ENCODE measurements at regions not wholly inside any gene's neighbourhood (a gene's known extent, or its start where the extent isn't known, plus 50 kb on each side); places are given as distances from the start of the nearest gene placed in this dataset.

- no peaks in the 10 kb centered on the region for H3K4me1 ChIP-seq (ENCODE audit: control insufficient read depth, insufficient read depth, low read length)
- no peak overlapping the region for H3K4me3 ChIP-seq (ENCODE audit: low read depth, low read length)
- H3K36me3 ChIP-seq (ENCODE audit: control insufficient read depth, insufficient read depth, low read length), result no peaks in the 10 kb centered on the region
- no peaks in the 10 kb centered on the region for H3K9me3 ChIP-seq (ENCODE audit: control insufficient read depth, insufficient read depth, low read length)
- no peaks in the 10 kb centered on the region for H3K27me3 ChIP-seq (ENCODE audit: control insufficient read depth, insufficient read depth, low read length)
- H3K9ac ChIP-seq (ENCODE audit: low read depth, low read length), result no peak overlapping the region
These were observed 763.5 kb upstream of the MAP3K7 start for GRCh38 chr6:91350146-91350908.

GRCh38 chr6:91341473-91341872 lies 754.6 kb upstream of the MAP3K7 start:
- Histone ChIP-seq H3K4me1 (ENCODE audit: control insufficient read depth, insufficient read depth, low read length) (peaks cover 11% of the 10 kb centered on the region), H3K4me3 (ENCODE audit: low read depth, low read length) (peak overlapping the region; percentile 24), H3K9me3 (ENCODE audit: control insufficient read depth, insufficient read depth, low read length) (no peaks in the 10 kb centered on the region), H3K27me3 (ENCODE audit: control insufficient read depth, insufficient read depth, low read length) (no peaks in the 10 kb centered on the region), H3K36me3 (ENCODE audit: control insufficient read depth, insufficient read depth, low read length) (no peaks in the 10 kb centered on the region), H3K9ac (ENCODE audit: low read depth, low read length) (no peak overlapping the region)

- Histone ChIP-seq H3K36me3 (ENCODE audit: control insufficient read depth, insufficient read depth, low read length) (no peaks in the 10 kb centered on the region), H3K9me3 (ENCODE audit: control insufficient read depth, insufficient read depth, low read length) (no peaks in the 10 kb centered on the region), H3K27me3 (ENCODE audit: control insufficient read depth, insufficient read depth, low read length) (no peaks in the 10 kb centered on the region), H3K4me1 (ENCODE audit: control insufficient read depth, insufficient read depth, low read length) (peaks cover 11% of the 10 kb centered on the region), H3K9ac (ENCODE audit: low read depth, low read length) (no peak overlapping the region), H3K4me3 (ENCODE audit: low read depth, low read length) (peak overlapping the region; percentile 24)
These were observed 754.1 kb upstream of the MAP3K7 start for GRCh38 chr6:91340896-91341395.

GRCh38 chr6:91337967-91338366 lies 751.1 kb upstream of the MAP3K7 start:
- Histone ChIP-seq H3K36me3 (ENCODE audit: control insufficient read depth, insufficient read depth, low read length) (no peaks in the 10 kb centered on the region), H3K9me3 (ENCODE audit: control insufficient read depth, insufficient read depth, low read length) (no peaks in the 10 kb centered on the region), H3K9ac (ENCODE audit: low read depth, low read length) (no peak overlapping the region), H3K4me1 (ENCODE audit: control insufficient read depth, insufficient read depth, low read length) (peaks cover 11% of the 10 kb centered on the region), H3K27me3 (ENCODE audit: control insufficient read depth, insufficient read depth, low read length) (no peaks in the 10 kb centered on the region), H3K4me3 (ENCODE audit: low read depth, low read length) (no peak overlapping the region)

GRCh38 chr6:91330896-91331295 lies 744.0 kb upstream of the MAP3K7 start:
- no peaks in the 10 kb centered on the region for H3K36me3 ChIP-seq (ENCODE audit: control insufficient read depth, insufficient read depth, low read length)
- H3K9ac ChIP-seq (ENCODE audit: low read depth, low read length), result no peak overlapping the region
- no peak overlapping the region for H3K4me3 ChIP-seq (ENCODE audit: low read depth, low read length)
- no peaks in the 10 kb centered on the region for H3K27me3 ChIP-seq (ENCODE audit: control insufficient read depth, insufficient read depth, low read length)
- H3K4me1 ChIP-seq (ENCODE audit: control insufficient read depth, insufficient read depth, low read length), result peaks cover 6% of the 10 kb centered on the region
- H3K9me3 ChIP-seq (ENCODE audit: control insufficient read depth, insufficient read depth, low read length), result no peaks in the 10 kb centered on the region

- no peak overlapping the region for H3K9ac ChIP-seq (ENCODE audit: low read depth, low read length)
- H3K27me3 ChIP-seq (ENCODE audit: control insufficient read depth, insufficient read depth, low read length), result no peaks in the 10 kb centered on the region
- H3K9me3 ChIP-seq (ENCODE audit: control insufficient read depth, insufficient read depth, low read length), result no peaks in the 10 kb centered on the region
- peaks cover 6% of the 10 kb centered on the region for H3K4me1 ChIP-seq (ENCODE audit: control insufficient read depth, insufficient read depth, low read length)
- H3K4me3 ChIP-seq (ENCODE audit: low read depth, low read length), result no peak overlapping the region
- no peaks in the 10 kb centered on the region for H3K36me3 ChIP-seq (ENCODE audit: control insufficient read depth, insufficient read depth, low read length)
These were observed 741.4 kb upstream of the MAP3K7 start for GRCh38 chr6:91328241-91328640.

GRCh38 chr6:91324711-91325110 lies 737.8 kb upstream of the MAP3K7 start:
- Histone ChIP-seq H3K4me1 (ENCODE audit: control insufficient read depth, insufficient read depth, low read length) (no peaks in the 10 kb centered on the region), H3K9ac (ENCODE audit: low read depth, low read length) (no peak overlapping the region), H3K27me3 (ENCODE audit: control insufficient read depth, insufficient read depth, low read length) (no peaks in the 10 kb centered on the region), H3K4me3 (ENCODE audit: low read depth, low read length) (no peak overlapping the region), H3K9me3 (ENCODE audit: control insufficient read depth, insufficient read depth, low read length) (no peaks in the 10 kb centered on the region), H3K36me3 (ENCODE audit: control insufficient read depth, insufficient read depth, low read length) (no peaks in the 10 kb centered on the region)

GRCh38 chr6:91317984-91318383 lies 731.1 kb upstream of the MAP3K7 start:
- Histone ChIP-seq H3K9ac (ENCODE audit: low read depth, low read length) (no peak overlapping the region), H3K27me3 (ENCODE audit: control insufficient read depth, insufficient read depth, low read length) (no peaks in the 10 kb centered on the region), H3K4me1 (ENCODE audit: control insufficient read depth, insufficient read depth, low read length) (peaks cover 12% of the 10 kb centered on the region), H3K36me3 (ENCODE audit: control insufficient read depth, insufficient read depth, low read length) (no peaks in the 10 kb centered on the region), H3K9me3 (ENCODE audit: control insufficient read depth, insufficient read depth, low read length) (no peaks in the 10 kb centered on the region), H3K4me3 (ENCODE audit: low read depth, low read length) (no peak overlapping the region)

- no peak overlapping the region for H3K9ac ChIP-seq (ENCODE audit: low read depth, low read length)
- no peaks in the 10 kb centered on the region for H3K36me3 ChIP-seq (ENCODE audit: control insufficient read depth, insufficient read depth, low read length)
- H3K4me3 ChIP-seq (ENCODE audit: low read depth, low read length), result no peak overlapping the region
- H3K27me3 ChIP-seq (ENCODE audit: control insufficient read depth, insufficient read depth, low read length), result no peaks in the 10 kb centered on the region
- peaks cover 12% of the 10 kb centered on the region for H3K4me1 ChIP-seq (ENCODE audit: control insufficient read depth, insufficient read depth, low read length)
- H3K9me3 ChIP-seq (ENCODE audit: control insufficient read depth, insufficient read depth, low read length), result no peaks in the 10 kb centered on the region
These were observed 730.5 kb upstream of the MAP3K7 start for GRCh38 chr6:91317247-91317835.

- no peaks in the 10 kb centered on the region for H3K4me1 ChIP-seq (ENCODE audit: control insufficient read depth, insufficient read depth, low read length)
- no peaks in the 10 kb centered on the region for H3K36me3 ChIP-seq (ENCODE audit: control insufficient read depth, insufficient read depth, low read length)
- no peak overlapping the region for H3K4me3 ChIP-seq (ENCODE audit: low read depth, low read length)
- no peaks in the 10 kb centered on the region for H3K9me3 ChIP-seq (ENCODE audit: control insufficient read depth, insufficient read depth, low read length)
- H3K9ac ChIP-seq (ENCODE audit: low read depth, low read length), result no peak overlapping the region
- H3K27me3 ChIP-seq (ENCODE audit: control insufficient read depth, insufficient read depth, low read length), result no peaks in the 10 kb centered on the region
These were observed 723.3 kb upstream of the MAP3K7 start for GRCh38 chr6:91310178-91310577.

- H3K9me3 ChIP-seq (ENCODE audit: control insufficient read depth, insufficient read depth, low read length), result no peaks in the 10 kb centered on the region
- peaks cover 24% of the 10 kb centered on the region for H3K27me3 ChIP-seq (ENCODE audit: control insufficient read depth, insufficient read depth, low read length)
- H3K4me1 ChIP-seq (ENCODE audit: control insufficient read depth, insufficient read depth, low read length), result no peaks in the 10 kb centered on the region
- no peaks in the 10 kb centered on the region for H3K36me3 ChIP-seq (ENCODE audit: control insufficient read depth, insufficient read depth, low read length)
- no peak overlapping the region for H3K4me3 ChIP-seq (ENCODE audit: low read depth, low read length)
- no peak overlapping the region for H3K9ac ChIP-seq (ENCODE audit: low read depth, low read length)
These were observed 718.9 kb upstream of the MAP3K7 start for GRCh38 chr6:91305755-91306154.

- Histone ChIP-seq H3K4me1 (ENCODE audit: control insufficient read depth, insufficient read depth, low read length) (peaks cover 3% of the 10 kb centered on the region), H3K36me3 (ENCODE audit: control insufficient read depth, insufficient read depth, low read length) (no peaks in the 10 kb centered on the region), H3K9me3 (ENCODE audit: control insufficient read depth, insufficient read depth, low read length) (no peaks in the 10 kb centered on the region), H3K27me3 (ENCODE audit: control insufficient read depth, insufficient read depth, low read length) (peaks cover 36% of the 10 kb centered on the region), H3K4me3 (ENCODE audit: low read depth, low read length) (no peak overlapping the region), H3K9ac (ENCODE audit: low read depth, low read length) (no peak overlapping the region)
These were observed 717.6 kb upstream of the MAP3K7 start for GRCh38 chr6:91304521-91304920.
